GM23338 (cell line): ENCODE measurements at regions not wholly inside any gene's neighbourhood (a gene's known extent, or its start where the extent isn't known, plus 50 kb on each side); places are given as distances from the start of the nearest gene placed in this dataset.

ENCODE experiments used
- CREB1 ChIP-seq: fragments of 250-450 bp; sonication (Bioruptor Pico); IDR thresholded peaks from 2 replicates; pipeline ENCODE4 v1.5.0; 2020; ENCODE audit warnings: low read depth, mild to moderate bottlenecking, moderate library complexity
- CTCF ChIP-seq, 2 experiments: fragments of 200-600 bp in 1 of 2; sonication (generic) in 1 of 2; conservative IDR thresholded peaks; 2 replicates each; pipeline versions ENCODE4 v1.5.1 to v1.6.1; 2016 to 2017; ENCODE audit warnings: antibody characterized with exemption in 2 of 2, low read depth in 2 of 2, mild to moderate bottlenecking in 2 of 2, moderate library complexity in 1 of 2
- ETS1 ChIP-seq: IDR thresholded peaks from 2 replicates; pipeline ENCODE4 v1.6.1; 2016; ENCODE audit warnings: antibody characterized with exemption
- EZH2 ChIP-seq: fragments of 200-600 bp; sonication (generic); IDR thresholded peaks from one replicate; pipeline ENCODE4 v1.8.0; 2017; ENCODE audit warnings: antibody characterized with exemption, mild to moderate bottlenecking, low read depth; ENCODE audit not compliant: unreplicated experiment
- EZH2phosphoT487 ChIP-seq: fragments of 200-600 bp; sonication (generic); IDR thresholded peaks from one replicate; pipeline ENCODE4 v1.8.1; 2018; ENCODE audit warnings: antibody characterized with exemption; ENCODE audit not compliant: unreplicated experiment
- POLR2AphosphoS5 ChIP-seq: IDR thresholded peaks from 2 replicates; pipeline ENCODE4 v1.6.1; 2016; ENCODE audit warnings: antibody characterized with exemption, low read depth
- REST ChIP-seq: IDR thresholded peaks from one replicate; pipeline ENCODE4 v1.6.1; 2018; ENCODE audit warnings: antibody characterized with exemption; ENCODE audit not compliant: unreplicated experiment
- ZNF114 ChIP-seq: fragments of 250-450 bp; sonication (Bioruptor Pico); IDR thresholded peaks from 2 replicates; pipeline ENCODE4 v1.5.0; 2020; ENCODE audit warnings: mild to moderate bottlenecking, moderate library complexity
- ZNF331 ChIP-seq: fragments of 250-450 bp; sonication (Bioruptor Pico); IDR thresholded peaks from 2 replicates; pipeline ENCODE4 v1.5.0; 2020; ENCODE audit warnings: low read depth, mild to moderate bottlenecking, moderate library complexity
- TF ChIP-seq, protein P1 (sequence below): fragments of 250-450 bp; sonication (Bioruptor Pico); IDR thresholded peaks from 2 replicates; pipeline ENCODE4 v1.5.0; 2020; ENCODE audit warnings: mild to moderate bottlenecking, moderate library complexity

GRCh38 chr1:101483982-101484688 is 247.3 kb downstream of the S1PR1 start:
- TF ChIP-seq CTCF (conservative IDR thresholded peaks at IDR 0.05; ENCODE audit: low read depth in 2 of 2): no peak
- TF ChIP-seq EZH2: no peak
- TF ChIP-seq POLR2AphosphoS5: no peak
- TF ChIP-seq ZNF114 (CRISPR knock-in tag): no peak
- TF ChIP-seq, protein P1, sequence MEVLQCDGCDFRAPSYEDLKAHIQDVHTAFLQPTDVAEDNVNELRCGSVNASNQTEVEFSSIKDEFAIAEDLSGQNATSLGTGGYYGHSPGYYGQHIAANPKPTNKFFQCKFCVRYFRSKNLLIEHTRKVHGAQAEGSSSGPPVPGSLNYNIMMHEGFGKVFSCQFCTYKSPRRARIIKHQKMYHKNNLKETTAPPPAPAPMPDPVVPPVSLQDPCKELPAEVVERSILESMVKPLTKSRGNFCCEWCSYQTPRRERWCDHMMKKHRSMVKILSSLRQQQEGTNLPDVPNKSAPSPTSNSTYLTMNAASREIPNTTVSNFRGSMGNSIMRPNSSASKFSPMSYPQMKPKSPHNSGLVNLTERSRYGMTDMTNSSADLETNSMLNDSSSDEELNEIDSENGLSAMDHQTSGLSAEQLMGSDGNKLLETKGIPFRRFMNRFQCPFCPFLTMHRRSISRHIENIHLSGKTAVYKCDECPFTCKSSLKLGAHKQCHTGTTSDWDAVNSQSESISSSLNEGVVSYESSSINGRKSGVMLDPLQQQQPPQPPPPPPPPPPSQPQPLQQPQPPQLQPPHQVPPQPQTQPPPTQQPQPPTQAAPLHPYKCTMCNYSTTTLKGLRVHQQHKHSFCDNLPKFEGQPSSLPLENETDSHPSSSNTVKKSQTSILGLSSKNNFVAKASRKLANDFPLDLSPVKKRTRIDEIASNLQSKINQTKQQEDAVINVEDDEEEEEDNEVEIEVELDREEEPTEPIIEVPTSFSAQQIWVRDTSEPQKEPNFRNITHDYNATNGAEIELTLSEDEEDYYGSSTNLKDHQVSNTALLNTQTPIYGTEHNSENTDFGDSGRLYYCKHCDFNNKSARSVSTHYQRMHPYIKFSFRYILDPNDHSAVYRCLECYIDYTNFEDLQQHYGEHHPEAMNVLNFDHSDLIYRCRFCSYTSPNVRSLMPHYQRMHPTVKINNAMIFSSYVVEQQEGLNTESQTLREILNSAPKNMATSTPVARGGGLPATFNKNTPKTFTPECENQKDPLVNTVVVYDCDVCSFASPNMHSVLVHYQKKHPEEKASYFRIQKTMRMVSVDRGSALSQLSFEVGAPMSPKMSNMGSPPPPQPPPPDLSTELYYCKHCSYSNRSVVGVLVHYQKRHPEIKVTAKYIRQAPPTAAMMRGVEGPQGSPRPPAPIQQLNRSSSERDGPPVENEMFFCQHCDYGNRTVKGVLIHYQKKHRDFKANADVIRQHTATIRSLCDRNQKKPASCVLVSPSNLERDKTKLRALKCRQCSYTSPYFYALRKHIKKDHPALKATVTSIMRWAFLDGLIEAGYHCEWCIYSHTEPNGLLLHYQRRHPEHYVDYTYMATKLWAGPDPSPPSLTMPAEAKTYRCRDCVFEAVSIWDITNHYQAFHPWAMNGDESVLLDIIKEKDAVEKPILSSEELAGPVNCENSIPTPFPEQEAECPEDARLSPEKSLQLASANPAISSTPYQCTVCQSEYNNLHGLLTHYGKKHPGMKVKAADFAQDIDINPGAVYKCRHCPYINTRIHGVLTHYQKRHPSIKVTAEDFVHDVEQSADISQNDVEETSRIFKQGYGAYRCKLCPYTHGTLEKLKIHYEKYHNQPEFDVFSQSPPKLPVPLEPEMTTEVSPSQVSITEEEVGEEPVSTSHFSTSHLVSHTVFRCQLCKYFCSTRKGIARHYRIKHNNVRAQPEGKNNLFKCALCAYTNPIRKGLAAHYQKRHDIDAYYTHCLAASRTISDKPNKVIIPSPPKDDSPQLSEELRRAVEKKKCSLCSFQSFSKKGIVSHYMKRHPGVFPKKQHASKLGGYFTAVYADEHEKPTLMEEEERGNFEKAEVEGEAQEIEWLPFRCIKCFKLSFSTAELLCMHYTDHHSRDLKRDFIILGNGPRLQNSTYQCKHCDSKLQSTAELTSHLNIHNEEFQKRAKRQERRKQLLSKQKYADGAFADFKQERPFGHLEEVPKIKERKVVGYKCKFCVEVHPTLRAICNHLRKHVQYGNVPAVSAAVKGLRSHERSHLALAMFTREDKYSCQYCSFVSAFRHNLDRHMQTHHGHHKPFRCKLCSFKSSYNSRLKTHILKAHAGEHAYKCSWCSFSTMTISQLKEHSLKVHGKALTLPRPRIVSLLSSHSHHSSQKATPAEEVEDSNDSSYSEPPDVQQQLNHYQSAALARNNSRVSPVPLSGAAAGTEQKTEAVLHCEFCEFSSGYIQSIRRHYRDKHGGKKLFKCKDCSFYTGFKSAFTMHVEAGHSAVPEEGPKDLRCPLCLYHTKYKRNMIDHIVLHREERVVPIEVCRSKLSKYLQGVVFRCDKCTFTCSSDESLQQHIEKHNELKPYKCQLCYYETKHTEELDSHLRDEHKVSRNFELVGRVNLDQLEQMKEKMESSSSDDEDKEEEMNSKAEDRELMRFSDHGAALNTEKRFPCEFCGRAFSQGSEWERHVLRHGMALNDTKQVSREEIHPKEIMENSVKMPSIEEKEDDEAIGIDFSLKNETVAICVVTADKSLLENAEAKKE (CRISPR knock-in tag): no peak
- no peak for TF ChIP-seq EZH2phosphoT487
- no peak for TF ChIP-seq ZNF331
- no peak for TF ChIP-seq ETS1
- TF ChIP-seq REST: no peak
- TF ChIP-seq CREB1 (CRISPR knock-in tag): no peak
